H1 (cell line): ENCODE measurements at regions not wholly inside any gene's neighbourhood (a gene's known extent, or its start where the extent isn't known, plus 50 kb on each side); places are given as distances from the start of the nearest gene placed in this dataset.

Experiments used
- ATF3 ChIP-seq: IDR thresholded peaks from 2 replicates; pipeline ENCODE4 v1.6.1; 2011; ENCODE audit warnings: low read depth, mild to moderate bottlenecking, low read length; ENCODE audit not compliant: insufficient read depth
- BCL11A ChIP-seq, 2 experiments: IDR thresholded peaks; one replicate each; pipeline ENCODE4 v1.6.1; 2011; ENCODE audit warnings: low read depth in 2 of 2, low read length in 2 of 2, mild to moderate bottlenecking in 2 of 2
- BRCA1 ChIP-seq: IDR thresholded peaks from 2 replicates; pipeline ENCODE4 v1.6.1; 2012; ENCODE audit warnings: low read depth, low read length, improper control_type of control experiment
- TAF7 ChIP-seq: optimal IDR thresholded peaks from 2 replicates; pipeline ENCODE3; 2011; ENCODE audit warnings: low read depth, mild to moderate bottlenecking, inconsistent platforms, low read length, moderate library complexity, borderline replicate concordance

GRCh38 chr5:124797665-124798087 is 51.2 kb upstream of the ZNF608 start (continued):
- TF ChIP-seq ATF3 (no peak), TAF7 (no peak), BRCA1 (no peak), BCL11A (IDR thresholded peaks at IDR 0.05; ENCODE audit: low read depth in 2 of 2, low read length in 2 of 2) (no peak)
